HG03558 (cell line): ENCODE measurements at regions not wholly inside any gene's neighbourhood (a gene's known extent, or its start where the extent isn't known, plus 50 kb on each side); places are given as distances from the start of the nearest gene placed in this dataset.

Experiments
- ATAC-seq: cut with Tn5 transposase; IDR thresholded peaks from one replicate; pipeline ENCODE4 v1.9.1; 2021; ENCODE audit warnings: moderate number of reproducible peaks; ENCODE audit not compliant: unreplicated experiment; ENCODE audit errors: extremely low read depth

- ATAC-seq = peak; percentile 66
These were observed 120.5 kb upstream of the BOD1 start for GRCh38 chr5:173736923-173737412.

GRCh38 chr5:173739741-173740140, 123.3 kb upstream of the BOD1 start:
- no peak for ATAC-seq

- no peak for ATAC-seq
These were observed 124.0 kb upstream of the BOD1 start for GRCh38 chr5:173740400-173740799.

GRCh38 chr5:173741087-173741486, 124.6 kb upstream of the BOD1 start:
- no peak for ATAC-seq

- ATAC-seq = no peak
These were observed 125.4 kb upstream of the BOD1 start for GRCh38 chr5:173741729-173742431.

GRCh38 chr5:173742432-173742816, 126.0 kb upstream of the BOD1 start:
- peak; percentile 53 for ATAC-seq

- ATAC-seq = no peak
These were observed 127.3 kb upstream of the BOD1 start for GRCh38 chr5:173743641-173744343.

GRCh38 chr5:173744551-173744950, 128.1 kb upstream of the BOD1 start:
- no peak for ATAC-seq

- no peak for ATAC-seq
These were observed 128.7 kb upstream of the BOD1 start for GRCh38 chr5:173745123-173745522.

- no peak for ATAC-seq
These were observed 129.1 kb upstream of the BOD1 start for GRCh38 chr5:173745557-173745956.

GRCh38 chr5:173746047-173746646, 129.7 kb upstream of the BOD1 start:
- no peak for ATAC-seq

GRCh38 chr5:173747876-173748275, 131.4 kb upstream of the BOD1 start:
- no peak for ATAC-seq

GRCh38 chr5:173750538-173751265, 134.3 kb upstream of the BOD1 start:
- ATAC-seq = no peak

- no peak for ATAC-seq
These were observed 134.8 kb upstream of the BOD1 start for GRCh38 chr5:173751266-173751600.

- no peak for ATAC-seq
These were observed 135.5 kb upstream of the CPEB4 start for GRCh38 chr5:173752653-173753052.

- ATAC-seq = no peak
These were observed 134.6 kb upstream of the CPEB4 start for GRCh38 chr5:173753307-173754168.

GRCh38 chr5:173755319-173755718, 132.8 kb upstream of the CPEB4 start:
- no peak for ATAC-seq

- ATAC-seq = no peak
These were observed 130.5 kb upstream of the CPEB4 start for GRCh38 chr5:173757403-173758209.

- ATAC-seq = no peak
These were observed 129.5 kb upstream of the CPEB4 start for GRCh38 chr5:173758676-173759075.
